ENCODE measurements at regions not wholly inside any gene's neighbourhood (a gene's known extent, or its start where the extent isn't known, plus 50 kb on each side); places are given as distances from the start of the nearest gene placed in this dataset.

GRCh38 chr2:60273836-60274235 is 279.6 kb downstream of the BCL11A start (continued):
- no peak for TF ChIP-seq KDM5A (IDR thresholded peaks at IDR 0.05; ENCODE audit: low read length)
- no peak for TF ChIP-seq KDM4A (IDR thresholded peaks at IDR 0.05; ENCODE audit: low read depth, low read length, severe bottlenecking)
- TF ChIP-seq GTF2F1 (IDR thresholded peaks at IDR 0.05; ENCODE audit: borderline replicate concordance, low read depth, low read length): no peak
- TF ChIP-seq JUND (IDR thresholded peaks at IDR 0.05; ENCODE audit: low read length): no peak
- TF ChIP-seq RXRA (IDR thresholded peaks at IDR 0.05; ENCODE audit: insufficient read depth, low read depth, low read length): no peak
- no peak for TF ChIP-seq CHD2 (IDR thresholded peaks at IDR 0.05; ENCODE audit: low read length)
